ENCODE measurements at regions not wholly inside any gene's neighbourhood (a gene's known extent, or its start where the extent isn't known, plus 50 kb on each side); places are given as distances from the start of the nearest gene placed in this dataset.

GRCh38 chr12:47015381-47015780 lies 64.0 kb upstream of the PCED1B start:
- Histone ChIP-seq H3K27ac (ENCODE audit: low read depth in 1 of 2, low read length in 2 of 2) (no peak overlapping the region), H3K9me3 (ENCODE audit: control insufficient read depth in 1 of 2, insufficient read depth in 1 of 2, low read length in 2 of 2) (no peaks in the 10 kb centered on the region), H3K4me3 (ENCODE audit: low read length) (no peak overlapping the region), H3K27me3 (ENCODE audit: control insufficient read depth in 1 of 2, insufficient read depth in 2 of 2, low read length in 2 of 2) (no peaks in the 10 kb centered on the region), H3K4me1 (ENCODE audit: insufficient read depth, low read length) (no peaks in the 10 kb centered on the region), H3K36me3 (ENCODE audit: insufficient read depth, low read length) (no peaks in the 10 kb centered on the region)
- ChIA-PET CTCF (no interaction called here), POLR2A (no interaction called here)
- no peak overlapping the region for H3K4me3 Mint-ChIP-seq
- TF ChIP-seq, protein P1, sequence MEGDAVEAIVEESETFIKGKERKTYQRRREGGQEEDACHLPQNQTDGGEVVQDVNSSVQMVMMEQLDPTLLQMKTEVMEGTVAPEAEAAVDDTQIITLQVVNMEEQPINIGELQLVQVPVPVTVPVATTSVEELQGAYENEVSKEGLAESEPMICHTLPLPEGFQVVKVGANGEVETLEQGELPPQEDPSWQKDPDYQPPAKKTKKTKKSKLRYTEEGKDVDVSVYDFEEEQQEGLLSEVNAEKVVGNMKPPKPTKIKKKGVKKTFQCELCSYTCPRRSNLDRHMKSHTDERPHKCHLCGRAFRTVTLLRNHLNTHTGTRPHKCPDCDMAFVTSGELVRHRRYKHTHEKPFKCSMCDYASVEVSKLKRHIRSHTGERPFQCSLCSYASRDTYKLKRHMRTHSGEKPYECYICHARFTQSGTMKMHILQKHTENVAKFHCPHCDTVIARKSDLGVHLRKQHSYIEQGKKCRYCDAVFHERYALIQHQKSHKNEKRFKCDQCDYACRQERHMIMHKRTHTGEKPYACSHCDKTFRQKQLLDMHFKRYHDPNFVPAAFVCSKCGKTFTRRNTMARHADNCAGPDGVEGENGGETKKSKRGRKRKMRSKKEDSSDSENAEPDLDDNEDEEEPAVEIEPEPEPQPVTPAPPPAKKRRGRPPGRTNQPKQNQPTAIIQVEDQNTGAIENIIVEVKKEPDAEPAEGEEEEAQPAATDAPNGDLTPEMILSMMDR (IDR thresholded peaks at IDR 0.05) = no peak
- peaks cover 26% of the 10 kb centered on the region for H3K27me3 Mint-ChIP-seq
- H3K9me3 Mint-ChIP-seq = peaks cover 3% of the 10 kb centered on the region
- no peaks in the 10 kb centered on the region for H3K4me1 Mint-ChIP-seq (ENCODE audit: low read depth)
- H3K36me3 Mint-ChIP-seq (ENCODE audit: low read depth) = no peaks in the 10 kb centered on the region
- H3K27ac Mint-ChIP-seq = no peak overlapping the region
- ATAC-seq (ENCODE audit: poor library complexity) (no peak), DNase-seq (no peak)
- intact Hi-C loops (cut with DNase I, micrococcal nuclease) = no loop called here

- H3K4me3 ChIP-seq (ENCODE audit: low read length) = no peak overlapping the region
- H3K27me3 Mint-ChIP-seq = peaks cover 27% of the 10 kb centered on the region
- no peak overlapping the region for H3K4me3 Mint-ChIP-seq
- TF ChIP-seq, protein P1 (IDR thresholded peaks at IDR 0.05) = no peak
- H3K36me3 ChIP-seq (ENCODE audit: insufficient read depth, low read length) = no peaks in the 10 kb centered on the region
- H3K4me1 ChIP-seq (ENCODE audit: insufficient read depth, low read length) = no peaks in the 10 kb centered on the region
- ChIA-PET POLR2A (no interaction called here), CTCF (no interaction called here)
- H3K36me3 Mint-ChIP-seq (ENCODE audit: low read depth) = no peaks in the 10 kb centered on the region
- intact Hi-C loops (cut with DNase I, micrococcal nuclease) = no loop called here
- H3K27ac Mint-ChIP-seq = no peak overlapping the region
- no peaks in the 10 kb centered on the region for H3K4me1 Mint-ChIP-seq (ENCODE audit: low read depth)
- H3K27me3 ChIP-seq (ENCODE audit: control insufficient read depth in 1 of 2, insufficient read depth in 2 of 2, low read length in 2 of 2) = no peaks in the 10 kb centered on the region
- H3K9me3 Mint-ChIP-seq = no peaks in the 10 kb centered on the region
- no peak for ATAC-seq (ENCODE audit: poor library complexity)
- no peak overlapping the region for H3K27ac ChIP-seq (ENCODE audit: low read depth in 1 of 2, low read length in 2 of 2)
- no peak for DNase-seq
- no peaks in the 10 kb centered on the region for H3K9me3 ChIP-seq (ENCODE audit: control insufficient read depth in 1 of 2, insufficient read depth in 1 of 2, low read length in 2 of 2)
Measured at GRCh38 chr12:47017041-47017713, 62.2 kb upstream of the PCED1B start.

GRCh38 chr12:47017901-47018475 lies 61.4 kb upstream of the PCED1B start:
- DNase-seq (no peak), ATAC-seq (ENCODE audit: poor library complexity) (no peak)
- intact Hi-C loops (cut with DNase I, micrococcal nuclease) = no loop called here
- Histone ChIP-seq H3K36me3 (ENCODE audit: insufficient read depth, low read length) (no peaks in the 10 kb centered on the region), H3K9me3 (ENCODE audit: control insufficient read depth in 1 of 2, insufficient read depth in 1 of 2, low read length in 2 of 2) (no peaks in the 10 kb centered on the region), H3K4me1 (ENCODE audit: insufficient read depth, low read length) (no peaks in the 10 kb centered on the region), H3K27me3 (ENCODE audit: control insufficient read depth in 1 of 2, insufficient read depth in 2 of 2, low read length in 2 of 2) (no peaks in the 10 kb centered on the region), H3K27ac (ENCODE audit: low read depth in 1 of 2, low read length in 2 of 2) (no peak overlapping the region), H3K4me3 (ENCODE audit: low read length) (no peak overlapping the region)
- Mint-ChIP-seq H3K4me1 (ENCODE audit: low read depth) (no peaks in the 10 kb centered on the region), H3K27ac (no peak overlapping the region), H3K27me3 (peaks cover 27% of the 10 kb centered on the region), H3K36me3 (ENCODE audit: low read depth) (no peaks in the 10 kb centered on the region), H3K9me3 (no peaks in the 10 kb centered on the region), H3K4me3 (no peak overlapping the region)
- TF ChIP-seq, protein P1 (IDR thresholded peaks at IDR 0.05) = no peak
- ChIA-PET POLR2A (no interaction called here), CTCF (no interaction called here)

All from CD4-positive, alpha-beta T cell (primary cell).